ENCODE measurements at regions not wholly inside any gene's neighbourhood (a gene's known extent, or its start where the extent isn't known, plus 50 kb on each side); places are given as distances from the start of the nearest gene placed in this dataset.

DNA sequence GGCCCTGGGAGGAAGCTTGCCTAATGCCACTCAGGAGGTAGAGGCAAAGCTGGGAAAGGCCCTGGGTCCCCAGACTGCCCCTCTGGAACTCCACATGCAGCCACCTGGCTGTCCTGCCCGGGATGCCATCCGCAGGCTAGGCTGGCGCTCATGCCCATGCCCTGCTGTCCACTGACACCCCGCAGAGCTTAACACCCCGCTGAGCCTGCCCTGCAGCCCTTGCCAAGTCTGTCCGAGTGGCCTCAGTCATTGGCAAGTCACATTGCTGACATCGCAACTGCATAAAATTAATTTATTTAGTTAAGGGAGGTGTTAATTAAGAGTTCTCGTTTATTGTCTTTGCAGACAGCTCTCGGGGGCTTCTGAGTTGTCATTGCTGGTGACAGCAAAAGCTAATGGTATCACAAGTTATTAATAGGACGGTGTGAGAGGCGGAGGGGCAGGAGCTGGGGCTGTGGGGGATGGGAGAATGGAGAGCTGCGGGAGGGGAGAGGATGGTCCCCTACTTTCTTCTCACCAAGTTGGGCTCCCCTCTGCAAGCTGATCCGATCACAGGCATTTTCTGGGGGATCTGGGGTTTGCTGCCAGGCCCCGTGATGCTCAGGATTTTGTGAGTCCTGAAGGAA is 55.6 kb upstream of the PCBD1 start:
- Histone ChIP-seq H3K4me1 (peaks cover 20% of the 10 kb centered on the region), H3K4me3 (no peak overlapping the region), H3K36me3 (ENCODE audit: low read depth, missing control alignments) (no peaks in the 10 kb centered on the region), H3K27ac (no peak overlapping the region), H3K27me3 (no peaks in the 10 kb centered on the region), H3K9me3 (no peaks in the 10 kb centered on the region)
- 92% methylated on average over 9 to 14 of the region's 14 CpGs for WGBS, 2 donors
- intact Hi-C loops (cut with DNase I; ENCODE audit: low total_unique reads): no loop called here
- TF ChIP-seq POLR2A (IDR thresholded peaks at IDR 0.05): no peak
- TF ChIP-seq, protein P1, sequence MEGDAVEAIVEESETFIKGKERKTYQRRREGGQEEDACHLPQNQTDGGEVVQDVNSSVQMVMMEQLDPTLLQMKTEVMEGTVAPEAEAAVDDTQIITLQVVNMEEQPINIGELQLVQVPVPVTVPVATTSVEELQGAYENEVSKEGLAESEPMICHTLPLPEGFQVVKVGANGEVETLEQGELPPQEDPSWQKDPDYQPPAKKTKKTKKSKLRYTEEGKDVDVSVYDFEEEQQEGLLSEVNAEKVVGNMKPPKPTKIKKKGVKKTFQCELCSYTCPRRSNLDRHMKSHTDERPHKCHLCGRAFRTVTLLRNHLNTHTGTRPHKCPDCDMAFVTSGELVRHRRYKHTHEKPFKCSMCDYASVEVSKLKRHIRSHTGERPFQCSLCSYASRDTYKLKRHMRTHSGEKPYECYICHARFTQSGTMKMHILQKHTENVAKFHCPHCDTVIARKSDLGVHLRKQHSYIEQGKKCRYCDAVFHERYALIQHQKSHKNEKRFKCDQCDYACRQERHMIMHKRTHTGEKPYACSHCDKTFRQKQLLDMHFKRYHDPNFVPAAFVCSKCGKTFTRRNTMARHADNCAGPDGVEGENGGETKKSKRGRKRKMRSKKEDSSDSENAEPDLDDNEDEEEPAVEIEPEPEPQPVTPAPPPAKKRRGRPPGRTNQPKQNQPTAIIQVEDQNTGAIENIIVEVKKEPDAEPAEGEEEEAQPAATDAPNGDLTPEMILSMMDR (IDR thresholded peaks at IDR 0.05): no peak
- DNase-seq: no peak

- no peak for DNase-seq
- H3K27ac ChIP-seq: no peak overlapping the region
- TF ChIP-seq, protein P1 (IDR thresholded peaks at IDR 0.05): no peak
- TF ChIP-seq POLR2A (IDR thresholded peaks at IDR 0.05): no peak
- H3K36me3 ChIP-seq (ENCODE audit: low read depth, missing control alignments): no peaks in the 10 kb centered on the region
- no peaks in the 10 kb centered on the region for H3K9me3 ChIP-seq
- 92 to 100% methylated on average over 1 to 5 of the region's 5 CpGs for WGBS, 2 donors
- H3K4me3 ChIP-seq: no peak overlapping the region
- intact Hi-C loops (cut with DNase I; ENCODE audit: low total_unique reads): no loop called here
- no peaks in the 10 kb centered on the region for H3K4me1 ChIP-seq
- H3K27me3 ChIP-seq: no peaks in the 10 kb centered on the region
These were observed 61.7 kb upstream of the PCBD1 start for GRCh38 chr10:70950037-70950436.

- no peak for DNase-seq
- H3K36me3 ChIP-seq (ENCODE audit: low read depth, missing control alignments): no peaks in the 10 kb centered on the region
- no peaks in the 10 kb centered on the region for H3K27me3 ChIP-seq
- H3K4me3 ChIP-seq: no peak overlapping the region
- TF ChIP-seq, protein P1 (IDR thresholded peaks at IDR 0.05): no peak
- TF ChIP-seq POLR2A (IDR thresholded peaks at IDR 0.05): no peak
- WGBS, 2 donors: 100% methylated on average over 1 of the region's 1 CpG
- H3K9me3 ChIP-seq: no peaks in the 10 kb centered on the region
- H3K27ac ChIP-seq: no peak overlapping the region
- intact Hi-C loops (cut with DNase I; ENCODE audit: low total_unique reads): no loop called here
- no peaks in the 10 kb centered on the region for H3K4me1 ChIP-seq
These were observed 62.4 kb upstream of the PCBD1 start for GRCh38 chr10:70950801-70951200.

GRCh38 chr10:70952401-70952800 is 64.0 kb upstream of the PCBD1 start:
- Histone ChIP-seq H3K9me3 (no peaks in the 10 kb centered on the region), H3K36me3 (ENCODE audit: low read depth, missing control alignments) (no peaks in the 10 kb centered on the region), H3K4me1 (no peaks in the 10 kb centered on the region), H3K4me3 (no peak overlapping the region), H3K27ac (no peak overlapping the region), H3K27me3 (no peaks in the 10 kb centered on the region)
- TF ChIP-seq POLR2A (IDR thresholded peaks at IDR 0.05): no peak
- TF ChIP-seq, protein P1 (IDR thresholded peaks at IDR 0.05): no peak
- DNase-seq: no peak
- intact Hi-C loops (cut with DNase I; ENCODE audit: low total_unique reads): no loop called here
- 84 to 91% methylated on average over 3 to 4 of the region's 4 CpGs for WGBS, 2 donors

GRCh38 chr10:70952921-70953320 is 64.6 kb upstream of the PCBD1 start:
- no peak overlapping the region for H3K27ac ChIP-seq
- no peak for TF ChIP-seq POLR2A (IDR thresholded peaks at IDR 0.05)
- TF ChIP-seq, protein P1 (IDR thresholded peaks at IDR 0.05): no peak
- 89 to 91% methylated on average over 5 of the region's 5 CpGs for WGBS, 2 donors
- DNase-seq: no peak
- no peaks in the 10 kb centered on the region for H3K4me1 ChIP-seq
- H3K27me3 ChIP-seq: no peaks in the 10 kb centered on the region
- no peak overlapping the region for H3K4me3 ChIP-seq
- no peaks in the 10 kb centered on the region for H3K36me3 ChIP-seq (ENCODE audit: low read depth, missing control alignments)
- no peaks in the 10 kb centered on the region for H3K9me3 ChIP-seq
- intact Hi-C loops (cut with DNase I; ENCODE audit: low total_unique reads): no loop called here

Data from testis (tissue), 2 donors.